Left colon (tissue), 2 donors: ENCODE measurements at regions not wholly inside any gene's neighbourhood (a gene's known extent, or its start where the extent isn't known, plus 50 kb on each side); places are given as distances from the start of the nearest gene placed in this dataset.
"Not testable (repeated sequence)": the region's sequence is repeated elsewhere in the genome, so short reads cannot be mapped to it uniquely, and the experiment has no call there.

Experiments
- ATAC-seq: fragments of 200-7000 bp; cut with Tn5 transposase; one replicate; pipeline ENCODE4 v1.9.1; 2020; ENCODE audit warnings: mild to moderate bottlenecking, moderate library complexity
- DNase-seq, 2 donors: peaks; one replicate each; pipeline ENCODE4 v3.0.0-alpha.2; 2020
- intact Hi-C, 2 donors: fragments of 100-400 bp; cut with DNase I in 1 of 2; cut with micrococcal nuclease in 1 of 2; formaldehyde crosslinking; loops; one replicate each; pipeline versions ENCODE4 v1.11.2 to v1.14.0; 2022; cut with DNase I, micrococcal nuclease
- donor health status: DM: no; HTN: no; CAD: no.
- donor health status: DM: yes; HTN: yes; CAD: no.

DNA sequence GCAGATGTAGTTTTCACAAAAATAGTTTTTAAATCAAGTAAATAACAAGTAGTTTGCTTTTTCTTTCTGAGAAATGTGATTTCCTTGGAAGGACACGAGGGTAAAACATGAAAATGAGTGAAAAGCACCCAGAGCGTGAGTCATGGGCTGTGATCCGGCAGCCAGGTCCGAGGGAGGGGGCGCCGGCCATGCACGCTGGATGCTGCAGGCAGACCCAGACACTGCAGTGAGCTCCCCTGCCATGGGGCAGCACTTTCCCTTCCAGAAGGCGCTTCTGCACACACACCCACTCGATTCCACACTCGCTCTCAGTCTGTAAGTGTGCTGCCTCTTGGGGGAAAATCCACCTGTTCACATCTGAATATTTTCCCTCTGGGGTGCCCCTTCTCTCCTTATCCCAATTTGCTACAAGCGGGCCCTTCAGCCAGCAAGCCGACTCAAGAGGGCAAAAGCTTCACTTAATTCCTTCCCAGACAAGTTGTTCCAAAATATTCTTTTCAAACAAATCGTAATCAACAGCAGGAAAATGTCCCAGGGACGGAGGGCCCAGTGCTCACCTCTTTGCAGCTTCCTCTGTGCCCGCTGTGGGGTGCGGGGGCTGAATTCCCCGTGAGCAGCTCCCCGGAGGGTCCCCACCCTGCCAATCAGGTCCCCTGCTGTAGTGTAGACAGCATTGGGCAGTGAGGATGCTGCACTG lies 87.0 kb upstream of the ID2 start:
- intact Hi-C loops, result no loop called here
- ATAC-seq, result no peak

DNA sequence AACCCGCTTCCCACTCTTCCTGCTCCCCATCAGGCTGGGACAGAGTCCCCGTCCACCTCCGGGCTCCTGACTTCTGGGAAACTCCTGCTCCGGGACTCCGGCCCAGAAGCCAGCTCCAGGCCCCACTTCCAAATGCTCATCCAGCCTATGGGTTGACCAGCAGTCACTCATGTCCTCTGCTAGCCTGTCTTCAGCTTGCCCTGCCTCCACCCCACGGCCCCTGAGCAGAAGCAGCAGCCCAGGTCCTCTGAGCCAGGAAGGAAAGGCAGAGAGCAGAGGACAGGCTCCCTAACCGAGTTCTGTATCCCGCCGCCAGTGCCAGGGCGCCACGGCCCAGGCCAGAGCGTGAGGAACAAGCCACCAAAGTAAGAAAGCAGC lies 86.4 kb upstream of the ID2 start:
- intact Hi-C loops, result no loop called here
- ATAC-seq (no peak), DNase-seq (no peak)

More for the DNA sequence above, 87.0 kb upstream of the ID2 start:
- DNase-seq, result peak in 1 of 2 donors; percentile 21

DNA sequence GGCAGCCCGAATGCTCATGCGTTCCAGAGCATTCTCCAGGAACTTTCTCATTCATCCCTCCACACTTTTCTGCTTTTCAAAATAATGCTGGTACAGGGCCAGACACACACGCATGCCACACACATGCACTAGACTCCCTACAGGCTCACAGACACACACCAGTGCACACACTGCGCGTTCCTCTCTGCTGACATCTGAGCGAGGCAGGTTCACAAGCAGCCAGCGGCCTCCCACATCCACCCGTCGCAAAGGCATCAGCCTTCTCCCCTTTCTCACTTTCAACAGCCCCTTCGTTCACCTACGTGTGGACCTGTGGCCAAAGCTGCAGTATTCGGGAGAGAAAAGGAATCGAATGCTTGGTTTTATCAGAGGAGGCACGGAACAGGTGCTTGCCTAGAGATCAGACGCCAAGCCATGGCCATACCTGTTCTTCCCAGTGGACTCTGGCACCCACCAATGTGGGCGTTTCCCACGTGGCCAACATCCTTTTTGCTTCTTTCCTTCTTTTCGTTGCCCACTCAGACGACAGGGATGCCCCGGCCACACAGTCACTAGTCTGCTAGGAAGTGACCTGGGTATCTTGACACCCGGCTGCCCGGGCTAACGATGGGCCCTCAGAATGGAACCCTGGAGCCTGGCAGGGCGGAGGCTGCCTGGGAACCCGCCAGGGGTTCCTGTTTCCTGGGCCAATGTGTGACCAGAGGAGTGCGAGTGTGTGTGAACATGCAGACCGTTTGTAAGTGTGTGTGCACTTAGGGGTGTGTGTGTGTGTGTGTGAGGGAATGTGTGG lies 85.8 kb upstream of the ID2 start:
- ATAC-seq (no peak), DNase-seq (no peak)
- intact Hi-C loops, result no loop called here

DNA sequence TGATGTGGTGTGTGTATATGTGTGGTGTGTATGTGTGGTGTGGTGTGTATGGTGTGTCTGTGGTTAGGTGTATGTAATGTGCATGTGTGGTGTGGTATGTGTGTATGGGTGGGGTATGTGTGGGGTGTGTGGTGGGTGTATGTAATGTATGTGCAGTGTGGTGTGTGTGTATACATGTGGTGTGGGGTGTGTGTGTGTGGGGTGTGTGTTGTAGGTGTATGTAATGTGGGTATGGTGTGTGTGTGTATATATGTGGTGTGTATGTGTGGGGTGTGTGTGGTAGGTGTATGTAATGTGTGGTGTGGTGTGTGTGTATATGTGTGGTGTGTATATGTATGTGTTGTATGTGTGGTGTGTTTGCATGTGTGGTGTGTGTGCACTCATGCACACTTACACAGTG lies 84.8 kb upstream of the ID2 start:
- intact Hi-C loops, result no loop called here

DNA sequence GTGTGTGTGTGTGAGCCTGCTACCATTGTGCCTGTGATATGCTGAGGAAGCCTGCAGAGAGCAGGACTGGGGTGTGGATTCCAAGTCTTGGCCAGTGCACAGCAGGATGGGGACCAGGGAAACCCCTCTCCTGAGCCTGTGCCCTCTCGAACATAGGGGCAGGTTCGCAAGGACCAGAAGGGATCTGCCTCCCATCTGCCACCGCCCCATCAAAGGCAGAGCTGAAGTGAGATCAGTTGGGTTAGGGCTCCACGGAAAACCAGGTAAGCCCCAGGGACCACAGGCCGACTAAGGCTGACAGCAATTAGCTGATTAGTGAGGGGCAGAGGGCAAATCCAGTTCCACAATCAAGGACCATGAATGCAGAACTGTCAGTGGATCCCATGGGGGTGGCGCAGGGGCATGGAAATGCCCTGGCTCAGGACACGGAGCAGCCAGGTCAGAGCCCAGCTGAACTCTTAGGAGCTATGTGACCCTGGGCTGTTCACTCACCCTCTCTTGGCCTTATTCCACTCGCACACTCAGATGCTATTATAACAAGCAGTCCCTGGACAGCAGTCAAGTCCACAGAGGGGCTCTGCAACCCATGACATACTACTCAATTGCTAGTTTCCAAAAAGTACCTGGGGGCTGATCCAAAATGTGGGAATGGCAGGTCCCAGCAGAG lies 84.2 kb upstream of the ID2 start:
- ATAC-seq (no peak), DNase-seq (no peak)
- intact Hi-C loops, result no loop called here

More for the DNA sequence above, 84.8 kb upstream of the ID2 start:
- ATAC-seq (no peak), DNase-seq (no peak)

DNA sequence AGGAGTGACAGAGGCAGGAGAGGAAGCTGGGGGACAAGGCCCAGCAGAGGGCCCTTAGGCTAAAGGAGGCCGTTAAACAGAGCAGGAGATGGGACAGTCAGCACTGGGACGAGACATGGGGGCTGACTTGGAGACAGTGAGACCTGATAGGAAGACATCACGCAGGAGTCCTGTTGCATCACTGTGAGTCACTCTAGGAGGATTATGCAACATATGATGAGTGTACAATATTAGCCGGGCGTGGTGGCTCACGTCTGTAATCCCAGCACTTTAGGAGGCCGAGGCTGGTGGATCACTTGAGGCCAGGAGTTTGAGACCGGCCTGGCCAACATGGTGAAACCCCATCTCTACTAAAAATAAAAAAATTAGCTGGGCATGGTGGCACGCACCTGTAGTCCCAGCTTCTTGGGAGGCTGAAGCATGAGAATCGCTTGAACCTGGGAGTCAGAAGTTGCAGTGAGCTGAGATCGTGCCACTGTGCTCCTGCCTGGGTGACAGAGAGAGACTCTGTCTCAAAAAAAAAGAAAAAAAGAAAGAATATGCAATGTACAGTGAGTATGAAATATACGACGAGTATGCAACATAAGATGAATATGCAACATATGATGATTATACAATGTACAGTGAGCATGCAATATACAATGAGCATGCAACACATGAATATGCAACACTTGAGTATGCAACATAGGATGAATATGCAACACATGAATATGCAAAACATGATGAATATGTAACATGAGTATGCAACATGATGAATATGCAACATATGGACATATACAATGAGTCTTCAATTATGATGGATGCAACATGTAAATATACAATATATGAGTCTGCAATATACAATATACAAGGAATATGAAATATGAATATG lies 83.3 kb upstream of the ID2 start:
- intact Hi-C loops, result no loop called here
- ATAC-seq (peak; percentile 68), DNase-seq (no peak)

DNA sequence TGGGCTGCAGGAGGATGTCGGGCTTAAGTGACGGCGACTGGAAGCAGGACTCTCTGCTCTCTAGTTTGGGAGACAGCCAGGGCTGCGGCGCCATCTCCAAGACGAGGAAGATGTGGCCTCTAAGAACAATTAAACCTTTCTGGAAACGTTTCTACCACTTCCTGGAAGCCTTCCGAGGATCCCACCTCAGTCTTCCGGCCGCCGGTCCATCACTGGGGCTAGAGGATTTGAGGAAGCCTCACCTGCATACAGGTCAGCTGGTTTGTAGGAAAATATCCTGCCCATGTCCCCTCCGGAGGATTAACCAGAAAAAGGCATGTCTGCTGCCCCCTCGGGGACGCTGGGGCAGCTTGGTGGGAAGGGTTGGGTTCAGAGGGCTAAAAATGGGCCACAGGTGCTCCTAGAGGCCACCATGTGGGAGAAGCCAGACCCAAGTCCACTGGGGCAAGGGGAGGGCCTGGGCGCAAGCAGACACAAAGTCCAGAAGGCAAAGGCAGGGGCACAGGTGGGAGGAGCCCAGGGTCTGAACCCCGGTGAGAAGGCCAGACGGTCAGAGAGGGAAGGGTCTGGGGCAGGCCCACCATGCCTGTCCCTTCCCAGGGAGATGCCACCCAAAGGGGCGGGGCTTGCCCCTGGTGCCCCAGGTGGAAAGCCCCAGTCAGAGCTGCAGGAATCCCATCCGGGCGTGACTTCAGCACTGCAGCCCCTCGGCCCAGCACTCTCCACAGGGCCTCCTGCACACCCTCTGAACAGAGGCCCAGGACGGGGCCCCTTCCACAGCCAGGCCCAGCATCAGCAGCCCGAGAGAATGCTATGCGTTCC lies 82.2 kb upstream of the ID2 start:
- no peak for ATAC-seq
- intact Hi-C loops, result no loop called here
- no peak for DNase-seq

DNA sequence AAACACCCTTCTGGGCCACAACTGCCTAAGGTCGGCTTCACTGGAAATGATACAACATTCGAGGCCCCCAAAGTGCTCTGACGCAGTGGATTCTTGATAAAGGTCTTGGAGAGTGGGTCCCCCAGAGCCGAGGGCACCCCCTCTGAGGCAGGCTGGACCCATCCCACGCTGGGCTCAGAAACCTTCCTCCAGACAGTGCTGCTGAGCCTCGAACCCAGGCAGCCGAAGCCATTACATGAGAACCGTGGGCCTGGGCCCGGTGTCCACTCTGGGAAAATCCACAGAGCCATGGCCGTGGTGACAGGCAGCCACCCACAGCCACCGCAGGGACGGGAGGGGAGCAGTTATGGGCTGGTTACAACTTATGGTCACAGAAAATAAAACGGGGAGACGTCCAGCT lies 81.4 kb upstream of the ID2 start:
- intact Hi-C loops, result no loop called here
- DNase-seq (no peak), ATAC-seq (no peak)

DNA sequence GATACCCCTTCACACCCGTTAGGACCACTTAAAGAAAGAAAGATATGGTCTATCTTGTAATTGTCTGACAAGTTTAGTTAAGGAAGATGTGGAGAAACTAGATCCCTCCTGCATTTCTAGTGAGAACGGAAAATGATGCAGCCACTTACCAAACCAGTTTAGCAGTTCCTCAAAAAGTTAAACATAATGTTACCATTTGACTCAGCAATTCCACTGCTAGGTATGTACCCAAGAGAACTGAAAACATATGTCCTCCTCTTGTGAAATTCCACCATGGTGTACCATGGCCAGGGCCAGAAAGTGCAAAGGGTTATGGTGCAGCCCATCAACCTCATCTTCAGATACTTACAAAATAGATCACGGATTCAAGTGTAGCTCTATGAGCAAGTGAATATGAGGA lies 79.0 kb upstream of the ID2 start:
- ATAC-seq, result peak; percentile 27
- intact Hi-C loops, result no loop called here
- DNase-seq, result no peak

DNA sequence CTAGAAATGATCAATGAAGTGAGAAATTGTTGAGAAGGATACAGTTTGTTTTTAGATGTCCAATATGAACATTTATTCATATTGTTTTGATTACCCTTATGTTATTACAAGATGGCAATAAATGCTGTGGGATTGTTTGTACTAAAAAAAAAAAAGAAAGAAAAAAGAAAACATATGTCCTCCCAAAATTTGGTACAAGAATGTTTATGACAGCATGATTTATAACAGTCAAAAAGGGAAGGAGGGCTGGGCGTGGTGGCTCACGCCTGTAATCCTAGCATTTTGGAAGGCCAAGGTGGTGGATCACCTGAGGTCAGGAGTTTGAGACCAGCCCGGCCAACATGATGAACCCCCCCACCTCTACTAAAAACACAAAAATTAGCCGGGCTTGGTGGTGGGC lies 78.5 kb upstream of the ID2 start:
- DNase-seq, intact Hi-C loops, ATAC-seq: not testable (repeated sequence)

DNA sequence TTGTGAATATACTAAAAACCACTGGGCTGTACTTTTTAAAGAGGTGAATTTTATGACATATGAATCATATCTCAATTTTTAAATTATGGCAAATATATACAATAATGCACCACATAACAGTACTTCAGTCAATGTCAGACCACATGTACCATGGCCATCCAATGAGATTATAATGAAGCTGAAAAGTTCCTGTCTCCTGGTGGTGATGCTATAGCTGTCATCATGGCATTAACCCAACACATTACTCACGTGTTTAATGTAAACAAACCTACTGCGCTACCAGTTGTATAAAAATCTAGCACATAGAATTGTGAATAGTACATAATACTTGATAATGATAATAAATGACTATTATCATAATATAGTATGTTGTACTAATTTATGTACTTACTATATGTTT lies 77.6 kb upstream of the ID2 start:
- DNase-seq, result no peak
- intact Hi-C loops, result no loop called here

DNA sequence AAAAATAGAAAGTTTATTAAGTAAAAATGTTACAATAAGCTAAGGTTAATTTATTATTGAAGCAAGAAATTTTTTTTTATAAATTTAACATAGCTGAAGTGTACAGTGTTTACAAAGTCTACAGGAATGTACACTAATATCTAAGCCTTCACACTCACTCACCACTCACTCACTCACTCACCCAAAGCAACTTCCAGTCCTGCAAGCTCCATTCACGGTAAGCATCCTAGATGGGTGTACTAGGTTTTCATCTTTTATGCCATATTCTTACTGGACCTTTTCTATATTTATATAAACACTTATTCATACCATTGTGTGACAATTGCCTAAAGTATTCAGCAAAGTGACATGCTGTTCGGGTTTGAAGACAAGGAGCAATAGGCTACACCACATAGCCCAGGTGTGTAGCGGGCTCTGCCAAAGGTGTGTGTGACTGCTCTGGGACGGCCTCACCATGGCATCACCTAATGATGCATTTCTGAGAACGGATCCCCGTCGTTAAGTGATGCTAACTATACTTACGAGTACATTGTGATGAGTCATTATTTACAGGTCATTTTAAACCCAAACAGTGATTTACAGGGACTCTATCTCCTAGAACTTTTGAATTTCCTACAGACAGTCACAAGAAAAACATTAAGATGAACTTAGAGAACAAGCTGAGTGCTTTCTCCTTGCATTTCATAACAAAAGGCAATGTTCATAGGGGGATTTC lies 76.3 kb upstream of the ID2 start:
- DNase-seq (no peak), ATAC-seq (no peak)
- intact Hi-C loops, result no loop called here

More for the DNA sequence above, 77.6 kb upstream of the ID2 start:
- no peak for ATAC-seq

DNA sequence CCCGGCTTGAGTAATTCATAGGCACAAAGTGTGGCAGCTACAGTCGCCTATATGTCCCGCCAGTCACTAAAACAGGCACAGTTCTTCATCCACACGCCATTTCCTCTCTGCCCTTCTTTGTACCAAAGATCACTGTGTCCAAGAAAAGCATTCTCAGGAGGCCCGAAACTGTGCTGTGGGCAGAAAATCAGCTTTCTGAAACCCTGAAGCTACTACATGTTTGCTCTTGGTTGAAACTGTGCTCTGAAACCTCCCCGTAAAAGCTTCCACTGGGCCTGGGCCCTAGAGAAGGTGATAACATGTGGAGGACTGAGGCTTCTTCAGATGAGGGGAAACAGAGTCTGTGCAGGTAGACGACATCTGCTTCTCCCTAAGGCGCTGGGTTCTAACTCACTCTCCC lies 75.6 kb upstream of the ID2 start:
- no peak for ATAC-seq
- intact Hi-C loops, result no loop called here
- no peak for DNase-seq

DNA sequence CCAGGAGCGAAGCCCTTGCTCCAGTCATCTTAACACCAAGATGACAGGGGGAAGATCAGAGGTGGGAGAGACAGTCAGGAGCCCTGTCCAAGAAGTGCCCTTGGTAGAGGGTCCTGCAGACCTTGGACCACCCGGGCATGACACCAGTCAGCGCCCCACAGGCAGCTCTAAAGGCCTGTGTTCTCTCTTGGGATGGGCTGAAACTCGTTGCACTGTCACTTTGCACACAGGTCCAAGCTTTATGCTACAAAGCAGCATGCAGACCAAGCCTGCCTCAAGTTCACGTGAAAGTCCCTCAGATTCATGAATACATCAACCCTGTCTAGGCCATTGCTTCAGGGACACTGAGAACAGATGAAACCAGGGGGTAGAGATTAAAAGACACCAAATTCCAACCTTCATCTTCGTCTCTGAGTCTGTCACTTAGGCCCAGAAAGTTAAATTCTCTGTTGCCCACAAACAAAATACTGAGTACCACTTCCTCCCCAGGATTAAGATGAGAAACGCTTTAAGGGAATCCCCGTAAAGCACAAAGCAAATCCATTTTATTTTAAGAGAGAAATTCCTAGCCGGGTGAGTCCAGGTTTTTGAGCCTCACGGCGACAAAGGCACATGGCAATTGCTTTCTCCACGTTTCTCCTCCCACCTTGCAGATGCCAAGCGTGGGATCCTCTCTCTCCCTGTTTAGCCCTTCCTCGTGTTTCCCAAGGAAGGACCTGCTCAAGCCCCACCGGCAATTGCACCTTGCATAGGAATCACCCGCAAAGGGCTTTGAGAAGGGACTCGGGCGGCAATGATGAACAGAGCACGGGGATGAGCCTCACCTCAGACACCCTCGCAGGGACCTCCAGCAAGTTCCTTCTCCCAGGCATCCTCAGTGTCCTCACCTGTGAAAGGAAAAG lies 75.0 kb upstream of the ID2 start:
- DNase-seq (no peak), ATAC-seq (no peak)
- intact Hi-C loops, result no loop called here

DNA sequence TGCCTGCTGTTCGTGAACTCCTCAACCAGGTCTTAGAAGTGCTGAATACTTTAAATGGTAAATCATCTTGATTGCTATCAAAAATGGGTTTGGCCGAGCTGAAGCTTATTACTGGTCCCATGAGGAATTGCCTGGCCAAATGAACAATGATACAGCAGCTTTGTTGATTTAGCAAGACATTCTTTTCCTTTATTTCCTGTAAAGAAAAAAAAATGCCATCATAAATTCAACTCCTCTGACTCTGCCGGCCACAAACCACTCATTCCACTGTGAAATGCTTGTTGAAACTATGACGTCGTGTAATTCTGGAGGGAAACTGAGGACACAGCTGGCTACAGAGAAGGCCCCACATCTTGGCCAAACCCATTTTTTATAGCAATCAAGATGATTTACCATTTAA lies 74.2 kb upstream of the ID2 start:
- intact Hi-C loops, result no loop called here
- ATAC-seq (peak; percentile 73), DNase-seq (no peak)

DNA sequence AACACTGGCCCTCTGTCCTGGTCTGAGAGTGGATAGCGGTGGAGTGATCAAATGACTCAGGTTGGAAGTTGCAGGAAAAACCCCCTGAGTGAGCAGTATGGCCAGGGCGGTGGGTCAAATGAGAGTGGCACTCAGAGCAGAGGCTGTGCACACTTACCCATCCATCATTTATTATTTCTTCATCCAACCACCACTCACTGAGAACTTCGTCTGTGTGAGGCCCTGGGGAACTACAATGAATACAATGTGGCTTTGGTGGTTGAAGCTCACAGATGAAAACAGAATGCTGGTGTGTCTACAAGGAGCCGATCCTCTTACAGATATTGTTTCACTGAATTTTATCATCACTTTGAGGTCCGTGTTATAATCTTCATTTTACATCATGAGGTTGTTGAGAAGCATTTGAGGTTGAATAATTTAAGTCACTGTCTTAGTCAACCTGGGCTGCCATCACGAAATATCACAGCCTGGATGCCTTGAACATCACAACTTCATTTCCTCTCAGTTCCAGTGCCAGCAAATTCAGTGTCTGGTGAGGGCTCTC lies 73.4 kb upstream of the ID2 start:
- DNase-seq, result no peak
- intact Hi-C loops, result no loop called here
- no peak for ATAC-seq
